MCF 10A (cell line): ENCODE measurements at regions not wholly inside any gene's neighbourhood (a gene's known extent, or its start where the extent isn't known, plus 50 kb on each side); places are given as distances from the start of the nearest gene placed in this dataset.

Source experiments
- BruUV-seq: library from RNA; stranded (reverse); fragments of 400-500 nt; replicated peaks from 2 replicates; lab custom pipeline; 2021; lab: Mats Ljungman, UMichigan
- CTCF ChIA-PET: fragments of 300-600 bp; sonication (Branson Sonifier 250); formaldehyde crosslinking; extraction: SDS; loops from one replicate; lab custom pipeline; 2021; ENCODE audit warnings: antibody characterized with exemption, inconsistent platforms; lab: Yijun Ruan, JAX
- POLR2A ChIA-PET: fragments of 300-600, 350-650 bp; sonication (Branson Sonifier 250); formaldehyde crosslinking; extraction: SDS; loops from one replicate; lab custom pipeline; 2020; ENCODE audit warnings: antibody characterized with exemption, inconsistent platforms; lab: Yijun Ruan, JAX
- DNase-seq: peaks from one replicate; pipeline ENCODE4 v3.0.0-alpha.2; 2018; ENCODE audit not compliant: unreplicated experiment
- H3K27ac Mint-ChIP-seq: one replicate; pipeline ENCODE4 v1.8.0; 2022; ENCODE audit warnings: mild to moderate bottlenecking, low read depth, mixed read lengths; ENCODE audit not compliant: unreplicated experiment
- H3K27me3 Mint-ChIP-seq: one replicate; pipeline ENCODE4 v1.8.0; 2022; ENCODE audit warnings: mixed read lengths; ENCODE audit not compliant: insufficient read depth, unreplicated experiment
- H3K36me3 Mint-ChIP-seq: one replicate; pipeline ENCODE4 v1.8.0; 2022; ENCODE audit warnings: mild to moderate bottlenecking, moderate library complexity, mixed read lengths; ENCODE audit not compliant: insufficient read depth, unreplicated experiment
- H3K4me1 Mint-ChIP-seq: one replicate; pipeline ENCODE4 v1.8.0; 2022; ENCODE audit warnings: mixed read lengths; ENCODE audit not compliant: insufficient read depth, unreplicated experiment
- H3K4me3 Mint-ChIP-seq: one replicate; pipeline ENCODE4 v1.8.0; 2022; ENCODE audit warnings: mild to moderate bottlenecking, moderate library complexity, mixed read lengths; ENCODE audit not compliant: unreplicated experiment
- H3K9me3 Mint-ChIP-seq: one replicate; pipeline ENCODE4 v1.8.0; 2022; ENCODE audit warnings: mixed read lengths; ENCODE audit not compliant: unreplicated experiment
- CTCF ChIP-seq: fragments of 200-600 bp; IDR thresholded peaks from one replicate; pipeline ENCODE4 v1.8.0; 2022; ENCODE audit warnings: antibody characterized with exemption, mild to moderate bottlenecking; ENCODE audit not compliant: unreplicated experiment
- intact Hi-C: fragments of 100-400 bp; cut with micrococcal nuclease; formaldehyde crosslinking; loops from 2 replicates; pipeline ENCODE4 v1.14.1; 2022

- CTCF ChIA-PET: interaction anchor here (0.6 to 1.4 kb wide), 2 partner anchors 75 to 911 kb away, joined by 3 to 5 read pairs; no protein-coding TSS in a partner anchor
- Mint-ChIP-seq H3K4me1 (no peaks in the 10 kb centered on the region), H3K36me3 (no peaks in the 10 kb centered on the region), H3K27ac (no peak overlapping the region), H3K27me3 (peaks cover 89% of the 10 kb centered on the region), H3K9me3 (no peaks in the 10 kb centered on the region), H3K4me3 (no peak overlapping the region)
- no TSS peak for BruUV-seq
- no peak for TF ChIP-seq CTCF
- no peak for DNase-seq
- intact Hi-C loops: no loop called here
- POLR2A ChIA-PET: no interaction called here
Observed at GRCh38 chr11:19478891-19479290, 233.7 kb upstream of the NAV2 start.

GRCh38 chr11:19474954-19475721, 234.4 kb upstream of the E2F8 start:
- Mint-ChIP-seq H3K4me1 (no peaks in the 10 kb centered on the region), H3K9me3 (no peaks in the 10 kb centered on the region), H3K27ac (no peak overlapping the region), H3K4me3 (no peak overlapping the region), H3K27me3 (peaks cover 88% of the 10 kb centered on the region), H3K36me3 (no peaks in the 10 kb centered on the region)
- CTCF ChIA-PET: interaction anchor here (0.5 to 1.4 kb wide), 4 partner anchors 9 to 88 kb away, joined by 3 to 7 read pairs (median 4); no protein-coding TSS in a partner anchor
- no peak for DNase-seq
- intact Hi-C loops: no loop called here
- POLR2A ChIA-PET: no interaction called here
- no TSS peak for BruUV-seq
- no peak for TF ChIP-seq CTCF

GRCh38 chr11:19474211-19474610, 233.5 kb upstream of the E2F8 start:
- H3K27me3 Mint-ChIP-seq: peaks cover 88% of the 10 kb centered on the region
- no peak overlapping the region for H3K4me3 Mint-ChIP-seq
- H3K36me3 Mint-ChIP-seq: no peaks in the 10 kb centered on the region
- no peak for DNase-seq
- H3K9me3 Mint-ChIP-seq: no peaks in the 10 kb centered on the region
- POLR2A ChIA-PET: no interaction called here
- CTCF ChIA-PET: interaction anchor here (0.5 kb wide), 1 partner anchor 89 kb away, joined by 3 read pairs; no protein-coding TSS in a partner anchor
- H3K27ac Mint-ChIP-seq: no peak overlapping the region
- BruUV-seq: no TSS peak
- no peaks in the 10 kb centered on the region for H3K4me1 Mint-ChIP-seq
- no peak for TF ChIP-seq CTCF
- intact Hi-C loops: no loop called here

- BruUV-seq: no TSS peak
- CTCF ChIA-PET: interaction anchor here (0.6 kb wide), 1 partner anchor 176 kb away, joined by 5 read pairs; no protein-coding TSS in a partner anchor
- POLR2A ChIA-PET: no interaction called here
- intact Hi-C loops: no loop called here
- Mint-ChIP-seq H3K27me3 (peaks cover 88% of the 10 kb centered on the region), H3K4me3 (no peak overlapping the region), H3K36me3 (no peaks in the 10 kb centered on the region), H3K4me1 (no peaks in the 10 kb centered on the region), H3K27ac (no peak overlapping the region), H3K9me3 (no peaks in the 10 kb centered on the region)
- no peak for DNase-seq
- TF ChIP-seq CTCF: no peak
Observed at GRCh38 chr11:19472679-19473078, 231.9 kb upstream of the E2F8 start.
